ENCODE measurements at regions not wholly inside any gene's neighbourhood (a gene's known extent, or its start where the extent isn't known, plus 50 kb on each side); places are given as distances from the start of the nearest gene placed in this dataset.

DNA sequence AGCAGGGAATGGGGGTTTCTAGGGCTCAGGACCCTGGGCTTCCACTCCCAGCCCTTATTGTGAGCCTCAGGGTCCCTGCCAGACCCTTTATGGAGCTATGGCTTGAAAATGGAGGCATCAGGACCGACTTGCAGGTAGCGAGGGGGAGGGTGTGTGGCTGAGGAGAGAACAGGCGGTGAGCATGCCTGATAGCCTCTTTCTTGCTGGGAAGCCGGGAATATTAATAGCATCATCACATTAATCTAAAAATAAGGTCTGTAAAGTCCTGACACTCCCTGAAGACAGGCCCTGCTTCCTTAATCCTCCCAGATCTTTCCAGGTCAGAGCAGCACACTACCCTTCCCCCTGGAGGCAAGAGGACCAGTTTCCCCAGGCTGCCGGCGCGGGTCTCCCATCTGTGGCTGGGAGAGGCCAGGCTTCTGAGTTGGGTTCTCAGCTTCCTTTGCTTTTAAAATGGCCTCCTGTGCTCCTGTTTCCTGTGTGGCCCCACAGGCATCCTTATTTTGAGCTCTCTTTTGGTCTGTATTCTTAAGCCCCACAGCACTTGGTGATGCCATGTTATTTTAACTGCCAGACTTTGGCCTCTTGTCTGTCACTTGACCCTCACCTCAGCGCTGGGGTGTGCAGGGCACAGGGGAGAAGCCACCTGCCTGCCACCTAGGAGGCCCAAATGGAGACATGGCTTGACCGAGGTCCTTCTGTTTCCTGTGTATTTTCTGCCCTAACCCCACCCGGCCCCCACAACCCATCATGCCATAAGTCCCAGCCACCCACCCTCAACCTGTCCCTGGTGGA is 185.0 kb upstream of the TOPAZ1 start:
- Histone ChIP-seq H3K27ac (ENCODE audit: insufficient read length, low read depth, low read length) (no peak overlapping the region), H2AK5ac (ENCODE audit: insufficient read length, low read length) (no peak overlapping the region), H2AFZ (ENCODE audit: low read length) (no peak overlapping the region), H3K14ac (ENCODE audit: insufficient read depth, low read length) (no peak overlapping the region), H3K79me1 (ENCODE audit: insufficient read depth, low read depth, low read length, poor library complexity, severe bottlenecking) (no peaks in the 10 kb centered on the region), H2BK12ac (ENCODE audit: insufficient read length, low read depth, low read length) (no peak overlapping the region), H3K23ac (ENCODE audit: insufficient read length, low read depth, low read length) (no peak overlapping the region), H3K9ac (ENCODE audit: extremely low read depth, insufficient read length, low read length) (no peak overlapping the region), H2BK5ac (ENCODE audit: insufficient read length, low read length) (no peak overlapping the region), H4K5ac (ENCODE audit: insufficient read length, low read depth, low read length) (no peak overlapping the region), H2BK20ac (ENCODE audit: low read depth, low read length, poor library complexity, severe bottlenecking) (no peak overlapping the region), H3K9me3 (ENCODE audit: control insufficient read depth, low read depth, low read length) (no peaks in the 10 kb centered on the region), H3K56ac (ENCODE audit: insufficient read length, low read depth, low read length) (no peak overlapping the region), H4K91ac (ENCODE audit: insufficient read length, low read depth, low read length) (no peak overlapping the region), H3T11ph (ENCODE audit: low read length) (no peak overlapping the region), H3K23me2 (ENCODE audit: insufficient read length, low read depth, low read length, poor library complexity, severe bottlenecking) (no peaks in the 10 kb centered on the region), H4K20me1 (ENCODE audit: control insufficient read depth, insufficient read depth, insufficient read length) (no peaks in the 10 kb centered on the region), H3K18ac (ENCODE audit: insufficient read length, low read depth, low read length) (no peak overlapping the region), H2BK120ac (ENCODE audit: low read depth, low read length, poor library complexity, severe bottlenecking) (no peak overlapping the region), H2BK15ac (ENCODE audit: low read depth, low read length) (no peak overlapping the region), H3K79me2 (ENCODE audit: insufficient read depth, low read length) (no peaks in the 10 kb centered on the region), H4K8ac (replicated peaks; ENCODE audit: insufficient read length, low read depth, low read length) (no peak overlapping the region), H3K27me3 (ENCODE audit: insufficient read depth, low read length) (no peaks in the 10 kb centered on the region), H3K4me2 (ENCODE audit: insufficient read depth, insufficient read length, low read length) (no peak overlapping the region), H3K4ac (ENCODE audit: low read depth, low read length) (no peak overlapping the region), H3K4me1 (ENCODE audit: insufficient read depth, low read length) (no peaks in the 10 kb centered on the region)
- no peak overlapping the region for H3K27ac Mint-ChIP-seq
- DNase-seq = no peak
- no peaks in the 10 kb centered on the region for H3K36me3 Mint-ChIP-seq (ENCODE audit: insufficient read depth in 1 of 3, low read depth in 3 of 3)
- H3K27me3 Mint-ChIP-seq (ENCODE audit: low read depth) = peaks cover 13% of the 10 kb centered on the region
- no peaks in the 10 kb centered on the region for H3K9me3 Mint-ChIP-seq
- H3K4me3 Mint-ChIP-seq = no peak overlapping the region
- peaks cover 22 to 31% of the 10 kb centered on the region in 2 experiments for H3K4me1 Mint-ChIP-seq
- no peak for TF ChIP-seq CTCF (conservative IDR thresholded peaks at IDR 0.05)
- no CpG with 5 or more reads among the region's 10 CpGs for WGBS (ENCODE audit: extremely low coverage, insufficient read length, low lambda C conversion rate)

Measured in H9 (cell line).